NCI-H146 (cell line): ENCODE measurements at regions not wholly inside any gene's neighbourhood (a gene's known extent, or its start where the extent isn't known, plus 50 kb on each side); places are given as distances from the start of the nearest gene placed in this dataset.
"Not testable (repeated sequence)": the region's sequence is repeated elsewhere in the genome, so short reads cannot be mapped to it uniquely, and the experiment has no call there.

ENCODE experiments used
- DNase-seq: peaks from one replicate; lab custom pipeline; 2025; lab: John Stamatoyannopoulos, UW

DNA sequence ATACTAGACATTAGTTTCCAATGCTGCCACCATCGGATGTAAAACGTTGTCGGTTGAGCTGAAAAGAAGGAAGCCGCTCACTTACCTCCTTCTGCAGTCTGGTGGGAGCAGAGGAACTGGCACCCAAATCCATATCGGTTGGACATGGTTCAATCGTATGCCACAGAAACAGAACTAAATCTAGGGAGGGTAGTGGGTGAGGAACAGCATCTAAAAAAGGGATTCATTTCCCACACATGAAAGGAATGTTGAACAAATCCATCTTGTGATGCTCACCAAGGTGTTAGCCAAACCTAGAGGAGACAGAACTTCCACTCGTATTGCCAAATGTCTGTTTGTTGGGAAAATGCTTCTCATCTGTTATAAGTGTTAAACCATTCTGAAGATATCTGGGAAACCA is 532.7 kb downstream of the NLGN4X start:
- DNase-seq = no peak

DNA sequence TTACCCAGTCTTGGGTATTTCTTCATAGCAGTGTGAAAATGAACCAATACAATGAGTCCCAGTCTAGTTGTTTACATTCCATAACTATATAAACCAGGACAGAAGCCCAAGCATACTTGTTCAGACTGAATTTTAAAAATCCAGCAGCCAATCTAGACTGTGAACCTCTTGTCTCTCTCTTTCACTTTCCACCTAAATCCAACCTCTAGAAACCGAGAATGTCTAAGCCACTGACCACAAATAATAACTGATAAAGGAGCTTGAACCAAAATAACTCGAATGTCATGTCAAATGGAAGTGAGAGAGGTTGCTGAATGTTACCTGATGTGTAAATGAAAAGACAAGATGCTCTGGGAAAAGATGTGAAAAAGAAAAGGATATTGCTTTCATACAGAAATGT is 544.7 kb downstream of the NLGN4X start:
- no peak for DNase-seq

DNA sequence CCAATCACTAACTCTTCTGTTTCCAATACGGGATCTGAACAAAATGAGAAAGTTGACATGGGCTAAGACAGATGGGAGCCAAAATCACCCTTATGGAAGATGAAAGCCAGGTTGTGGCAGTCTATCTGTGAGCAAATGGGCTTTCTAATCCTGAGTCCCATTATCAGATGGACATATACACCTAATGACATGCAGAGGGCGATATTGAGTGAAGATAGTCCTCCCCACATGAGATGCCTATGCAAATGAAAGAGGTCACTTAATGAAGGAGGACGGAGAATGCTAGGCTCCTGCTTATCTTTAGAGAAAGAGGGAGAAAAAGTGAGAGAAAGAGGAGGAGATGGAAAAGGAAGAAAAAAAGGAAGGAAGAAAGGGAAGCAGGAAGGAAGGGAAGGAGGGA is 547.5 kb downstream of the NLGN4X start:
- no peak for DNase-seq

DNA sequence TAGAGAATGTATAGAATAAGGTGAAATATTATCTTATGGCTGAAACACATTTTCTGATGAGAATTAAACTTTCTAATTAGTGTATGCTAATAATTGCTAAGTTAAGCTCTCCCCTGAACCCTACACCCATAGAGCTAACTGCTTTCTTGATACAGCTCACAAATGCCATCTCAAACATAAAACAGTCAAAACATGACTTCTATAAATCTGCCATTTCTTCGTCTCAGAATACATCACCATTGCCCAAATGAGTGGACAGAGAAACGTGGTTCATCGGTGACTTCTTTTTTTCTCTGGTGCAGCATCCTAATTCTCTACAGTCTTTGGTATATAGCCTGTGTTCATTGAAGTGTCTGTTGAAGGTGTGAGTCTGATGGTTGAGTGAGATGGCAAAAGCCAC is 554.6 kb downstream of the NLGN4X start:
- DNase-seq = no peak

DNA sequence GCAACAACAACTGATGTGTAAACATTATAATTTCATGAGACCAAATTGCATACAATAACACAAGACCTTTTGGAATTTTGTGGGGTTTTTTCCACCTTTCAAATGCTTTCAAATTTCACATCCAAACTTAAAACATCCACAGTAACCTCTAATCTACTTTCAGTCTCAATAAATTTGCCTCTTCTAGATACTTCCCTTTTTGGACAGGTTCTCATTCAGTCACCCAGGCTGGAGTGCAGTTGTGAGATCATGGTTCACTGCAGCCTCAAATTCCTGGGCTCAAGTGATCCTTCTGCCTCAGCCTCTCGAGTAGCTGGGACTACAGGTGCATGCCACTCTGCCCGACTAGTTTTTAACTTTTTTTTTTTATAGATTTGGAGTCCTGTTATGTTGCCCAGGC is 556.6 kb downstream of the NLGN4X start:
- no peak for DNase-seq

DNA sequence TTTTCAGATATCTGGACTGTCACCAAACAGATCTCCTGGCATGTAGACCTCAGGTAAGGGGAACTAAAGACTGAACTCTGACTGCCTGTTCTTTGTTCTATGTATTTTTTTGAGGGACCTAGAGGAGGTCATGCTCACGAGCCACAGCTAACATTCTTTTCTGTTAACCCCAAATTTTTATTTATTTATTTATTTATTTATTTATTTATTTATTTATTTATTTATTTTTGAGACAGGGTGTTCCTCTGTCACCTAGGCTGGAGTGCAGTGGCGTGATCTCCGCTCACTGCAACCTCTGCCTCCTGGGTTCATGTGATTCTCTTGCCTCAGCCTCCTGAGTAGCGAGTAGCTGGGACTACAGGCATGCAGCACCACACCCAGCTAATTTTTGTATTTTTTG is 562.0 kb downstream of the NLGN4X start:
- not testable (repeated sequence) for DNase-seq

DNA sequence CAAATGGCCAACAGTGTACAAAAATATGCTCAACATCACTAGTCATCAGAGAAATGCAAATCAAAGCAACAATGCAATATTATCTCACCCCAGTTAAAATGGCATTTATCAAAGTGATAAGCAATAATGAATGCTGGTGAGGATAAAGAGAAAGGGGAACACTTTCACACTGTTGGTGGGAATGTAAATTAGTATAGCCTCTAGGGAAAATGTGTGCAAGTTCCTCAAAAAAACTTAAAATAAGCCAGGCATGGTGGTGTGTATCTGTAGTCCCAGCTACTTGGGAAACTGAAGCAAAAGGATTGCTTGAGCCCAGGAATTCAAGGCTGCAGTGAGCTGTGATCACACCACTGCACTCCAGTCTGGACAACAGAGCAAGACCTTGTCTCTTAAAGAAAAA is 572.1 kb downstream of the NLGN4X start:
- DNase-seq = no peak

DNA sequence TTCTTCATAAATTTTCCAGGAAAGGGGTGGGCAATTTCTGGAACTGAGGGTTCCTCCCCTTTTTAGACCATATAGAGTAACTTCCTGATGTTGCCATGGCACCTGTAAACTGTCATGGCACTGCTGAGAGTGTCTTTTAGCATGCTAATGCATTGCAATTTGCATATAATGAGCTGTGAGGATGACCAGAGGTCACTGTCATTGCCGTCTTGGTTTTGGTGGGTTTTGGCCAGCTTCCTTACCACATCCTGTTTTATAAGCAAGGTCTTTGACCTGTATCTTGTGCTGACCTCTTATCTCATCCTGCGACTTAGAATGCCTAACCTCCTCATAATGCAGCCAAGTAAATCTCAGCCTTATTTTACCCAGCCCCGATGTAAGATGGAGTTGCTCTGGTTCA is 577.8 kb downstream of the NLGN4X start:
- DNase-seq = no peak

DNA sequence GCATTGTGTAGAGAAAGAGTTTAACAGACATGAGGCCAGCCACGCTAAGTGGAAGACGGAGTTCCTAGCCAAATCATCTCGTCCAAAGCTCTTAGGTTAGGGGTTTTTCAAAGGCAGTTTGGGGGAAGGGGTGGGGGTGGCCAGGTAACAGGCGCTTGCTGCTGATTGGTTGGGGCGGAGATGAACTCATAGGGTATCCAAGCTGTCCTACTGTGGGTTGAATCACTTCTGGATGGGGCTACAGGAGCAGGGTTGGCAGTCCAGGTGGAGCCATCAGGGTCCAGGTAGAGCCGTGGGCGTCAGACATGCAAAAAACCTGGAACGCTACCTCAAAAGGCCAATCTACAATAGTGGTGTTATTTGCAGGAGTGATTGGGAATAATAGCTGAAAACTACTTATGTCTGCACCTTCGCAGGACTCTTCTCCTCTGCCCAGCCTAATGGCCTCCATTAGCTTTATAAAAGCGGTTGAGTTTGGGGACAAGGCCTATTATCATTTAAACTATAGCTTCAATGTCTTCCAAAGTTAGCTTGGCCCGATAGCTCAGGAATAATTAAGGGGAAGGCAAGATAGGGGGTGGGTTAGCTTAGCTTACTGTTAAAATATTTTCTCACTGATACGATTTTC is 579.6 kb downstream of the NLGN4X start:
- no peak for DNase-seq

DNA sequence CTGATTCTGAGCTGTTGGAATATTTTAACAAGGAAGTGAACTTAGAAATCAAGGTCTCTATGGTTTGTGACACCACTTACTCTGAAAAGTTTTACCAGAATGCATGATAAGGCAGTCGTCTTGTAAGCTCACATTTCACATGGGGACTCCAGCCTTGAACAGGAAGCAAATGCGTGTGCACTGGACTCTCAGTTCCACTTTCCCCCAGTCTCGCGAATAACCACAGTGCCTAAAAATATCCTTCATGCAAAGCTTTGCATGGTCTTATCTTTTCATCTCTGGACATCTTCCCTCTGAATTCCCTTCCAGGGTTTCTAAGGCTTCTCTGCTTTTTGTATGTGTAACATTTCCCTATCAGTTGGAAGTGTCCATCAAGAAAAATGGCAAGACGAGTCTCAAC is 581.8 kb downstream of the NLGN4X start:
- DNase-seq = peak; percentile 10

DNA sequence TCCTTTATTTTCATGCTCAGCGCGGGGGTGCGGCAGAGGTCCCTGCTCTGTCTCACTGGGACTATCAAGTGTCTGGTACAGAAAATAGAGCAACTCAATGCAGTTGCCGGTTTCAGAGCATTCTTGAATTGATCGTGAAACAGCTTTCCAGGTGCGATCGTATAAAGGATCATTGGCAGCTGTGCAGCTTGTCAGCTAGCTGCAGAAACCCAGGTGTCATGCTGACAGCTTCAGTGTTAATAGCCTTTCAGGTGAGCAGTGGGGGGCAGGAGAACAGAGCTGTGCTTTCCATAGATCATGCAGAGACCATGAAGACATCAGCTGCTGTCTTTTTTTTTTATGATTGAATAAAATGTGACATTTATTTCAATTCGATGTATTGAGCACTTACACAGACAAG is 583.9 kb downstream of the NLGN4X start:
- peak; percentile 93 for DNase-seq

DNA sequence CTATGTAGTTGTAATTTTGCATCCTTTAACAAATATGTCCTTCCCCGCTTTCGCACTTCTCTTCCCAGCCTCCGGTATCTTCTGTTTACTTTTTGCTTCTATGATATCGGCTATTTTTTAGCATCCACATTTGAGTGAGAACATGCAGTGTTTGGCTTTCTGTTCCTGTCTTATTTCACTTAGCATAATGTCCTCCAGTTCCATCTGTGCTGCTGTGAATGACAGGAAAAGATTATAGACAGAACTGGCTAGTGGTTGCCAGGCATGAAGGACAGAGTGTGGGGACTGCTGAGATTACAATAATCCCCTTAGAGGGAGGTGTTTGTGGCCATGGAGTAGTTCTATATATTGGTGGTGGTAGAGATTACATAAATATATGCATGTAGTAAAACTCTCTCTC is 588.6 kb downstream of the NLGN4X start:
- no peak for DNase-seq

DNA sequence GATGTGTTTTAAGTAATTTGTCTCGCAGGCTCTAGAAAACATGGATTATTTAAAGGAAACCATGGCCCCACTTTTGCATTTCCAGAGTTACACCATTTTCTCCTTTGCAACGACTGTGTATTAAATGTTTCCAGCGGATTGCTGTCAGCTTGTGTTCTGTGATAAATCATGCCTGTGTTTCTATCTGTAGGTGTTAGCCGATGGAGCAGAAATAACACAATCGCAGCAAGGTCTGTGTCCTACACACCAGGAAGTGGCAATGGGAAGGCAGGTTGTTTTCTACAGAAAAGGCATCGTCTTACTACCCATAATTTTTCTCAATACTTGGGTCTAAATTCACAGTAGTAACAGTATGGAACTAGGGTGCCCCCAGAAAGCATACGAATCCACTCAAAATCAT is 590.1 kb downstream of the NLGN4X start:
- DNase-seq = no peak

DNA sequence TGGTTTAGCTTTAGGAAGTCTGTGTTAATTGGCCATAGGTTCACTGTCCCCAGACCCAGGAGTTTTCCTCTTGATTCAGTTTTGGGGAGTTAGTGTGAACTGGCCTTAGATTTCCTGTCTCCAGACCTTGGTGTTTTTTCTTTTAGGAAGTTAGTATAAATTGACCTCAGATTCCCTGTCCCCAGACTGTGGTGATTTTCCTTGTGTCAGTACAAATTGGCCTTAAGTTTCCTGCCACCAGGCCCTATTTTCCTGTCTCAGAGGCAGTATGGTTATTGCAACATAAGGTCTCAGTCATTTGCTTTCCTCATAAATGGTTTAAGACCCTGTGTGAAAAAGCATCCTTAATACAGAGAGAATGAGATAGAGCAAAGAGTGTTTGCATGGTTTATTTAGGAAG is 595.8 kb downstream of the NLGN4X start:
- no peak for DNase-seq

DNA sequence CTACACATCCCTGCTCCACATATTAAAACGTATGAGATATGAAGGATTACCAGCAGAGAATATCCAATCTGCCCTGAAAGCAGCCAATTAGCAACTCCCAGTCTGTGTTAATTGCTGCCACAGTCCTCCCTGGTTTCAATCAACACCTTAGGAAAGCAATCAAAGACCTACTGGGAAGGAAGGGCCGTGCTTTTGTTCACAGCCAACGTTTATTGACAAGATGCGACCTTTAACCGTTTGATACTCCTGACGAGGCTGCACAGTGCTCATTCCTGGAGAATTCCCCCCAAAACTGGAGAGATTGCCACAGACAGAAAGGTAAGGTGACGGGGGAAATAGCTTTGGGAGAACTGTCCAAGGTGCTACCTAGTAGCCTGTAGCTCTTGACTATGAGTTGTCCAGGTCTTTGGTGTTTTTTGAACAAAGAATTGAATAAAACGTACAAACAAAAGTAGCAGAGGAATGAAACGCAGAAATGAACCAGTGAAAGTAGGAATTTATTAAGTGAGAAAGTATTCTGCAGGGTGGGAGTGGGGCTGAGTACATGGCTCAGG is 596.5 kb downstream of the NLGN4X start:
- peak; percentile 24 for DNase-seq

DNA sequence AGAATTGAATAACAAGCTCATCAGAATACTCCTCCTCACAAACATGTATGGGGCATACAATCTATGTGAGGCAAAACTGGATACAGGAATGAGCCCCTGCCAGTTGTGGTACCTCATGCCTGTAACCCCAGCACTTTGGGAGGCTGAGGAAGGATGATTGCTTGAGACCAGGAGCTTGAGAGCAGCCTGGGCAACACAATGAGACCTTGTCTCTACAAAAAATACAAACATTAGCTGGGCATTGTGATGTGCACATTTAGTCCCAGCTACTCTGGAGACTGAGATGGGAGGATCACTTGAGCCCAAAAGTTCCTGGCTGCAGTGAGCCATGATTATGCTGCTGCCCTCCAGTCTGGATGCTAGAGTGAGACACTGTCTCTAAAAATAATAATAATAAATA is 611.0 kb downstream of the NLGN4X start:
- no peak for DNase-seq

DNA sequence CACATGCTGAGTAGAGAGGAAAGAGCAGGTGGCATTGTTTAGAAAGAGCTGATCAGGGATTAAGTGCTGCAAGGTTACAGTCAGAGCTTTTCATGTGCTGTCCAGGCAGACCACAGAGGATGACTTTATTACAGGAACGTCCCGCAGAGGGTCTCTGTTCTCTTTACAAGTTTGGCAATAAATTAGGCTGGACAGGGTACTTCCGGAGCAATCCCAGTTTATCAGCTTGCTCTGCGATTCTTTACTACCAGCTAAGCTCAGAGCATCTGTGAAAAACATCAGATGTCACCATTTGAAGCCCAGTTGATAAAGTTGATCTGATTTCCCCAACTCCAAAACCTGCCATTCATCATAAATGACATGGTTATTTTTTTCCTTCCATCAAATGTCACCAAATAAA is 633.1 kb downstream of the NLGN4X start:
- peak; percentile 37 for DNase-seq

DNA sequence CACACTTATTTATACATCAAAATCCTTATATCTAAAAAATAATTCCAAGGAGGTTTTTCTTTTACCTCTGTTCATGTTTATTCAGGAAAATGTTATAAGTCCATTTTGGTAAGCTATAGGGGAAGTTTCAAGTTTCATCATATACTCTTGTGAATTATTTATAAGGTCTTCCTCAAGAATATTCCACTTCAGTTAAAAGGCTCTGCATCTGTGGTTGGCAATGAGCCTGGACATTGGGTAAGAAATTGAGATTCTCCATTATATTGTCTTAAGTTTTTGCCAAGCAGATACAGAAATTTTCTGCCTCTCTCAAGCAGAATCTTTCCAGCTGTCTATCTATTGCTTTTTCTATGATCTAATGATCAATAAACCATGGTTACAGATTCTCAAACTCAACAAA is 641.9 kb downstream of the NLGN4X start:
- no peak for DNase-seq

DNA sequence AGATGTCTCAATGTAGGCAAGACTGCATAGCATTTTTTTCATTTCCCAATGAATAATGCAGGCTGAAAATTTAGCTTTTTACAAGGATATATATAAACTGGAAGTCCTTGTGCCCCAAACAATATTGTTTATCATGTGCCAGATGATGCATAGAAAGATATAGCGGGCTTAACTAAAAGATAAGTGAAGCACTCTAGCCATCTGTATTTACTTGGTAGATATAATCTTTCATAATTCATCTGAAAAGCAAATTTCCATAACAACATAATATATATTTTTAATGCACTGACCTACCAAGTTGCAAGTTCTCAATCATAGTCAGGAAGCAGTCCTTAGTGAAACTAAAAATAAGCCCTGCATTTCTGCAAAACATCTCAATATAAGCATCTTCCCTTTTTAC is 653.3 kb downstream of the NLGN4X start:
- no peak for DNase-seq

DNA sequence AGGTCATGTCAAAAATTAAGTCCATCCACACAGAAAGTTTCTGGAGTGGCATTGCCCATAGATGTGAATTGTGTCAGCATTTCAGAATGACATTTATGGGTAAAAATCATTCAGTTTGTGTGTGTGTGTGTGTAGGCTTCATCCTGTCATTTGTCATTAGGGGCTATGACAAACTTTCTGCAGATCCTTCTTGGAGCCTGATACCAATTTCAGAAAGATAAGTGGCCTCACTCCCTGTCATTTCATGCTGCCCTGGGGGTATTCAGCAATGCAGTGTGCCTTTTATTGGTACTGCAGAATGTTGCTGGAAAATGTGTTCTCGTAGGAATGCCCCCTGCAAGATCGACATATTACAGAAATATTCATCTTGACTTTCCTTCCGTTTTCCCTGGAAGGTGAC is 659.7 kb downstream of the NLGN4X start:
- DNase-seq = no peak

DNA sequence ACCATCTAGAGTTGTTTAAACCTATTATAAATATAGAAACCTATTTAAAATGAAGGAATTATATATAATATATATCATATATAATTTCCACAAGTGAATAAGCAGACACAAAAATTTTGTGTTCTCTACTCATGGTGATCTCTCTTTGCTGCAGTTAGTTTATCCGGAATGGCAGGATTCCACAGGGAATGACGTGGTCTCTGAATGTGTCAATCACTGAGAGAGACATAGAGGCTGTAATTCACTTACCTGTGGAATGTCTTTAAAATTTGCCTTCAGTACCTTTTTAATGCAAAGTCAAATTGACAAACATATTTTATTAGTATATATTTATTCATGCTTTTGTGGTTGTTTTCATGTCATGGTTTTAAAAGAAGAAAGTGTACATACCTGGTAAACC is 669.3 kb downstream of the NLGN4X start:
- DNase-seq = no peak

DNA sequence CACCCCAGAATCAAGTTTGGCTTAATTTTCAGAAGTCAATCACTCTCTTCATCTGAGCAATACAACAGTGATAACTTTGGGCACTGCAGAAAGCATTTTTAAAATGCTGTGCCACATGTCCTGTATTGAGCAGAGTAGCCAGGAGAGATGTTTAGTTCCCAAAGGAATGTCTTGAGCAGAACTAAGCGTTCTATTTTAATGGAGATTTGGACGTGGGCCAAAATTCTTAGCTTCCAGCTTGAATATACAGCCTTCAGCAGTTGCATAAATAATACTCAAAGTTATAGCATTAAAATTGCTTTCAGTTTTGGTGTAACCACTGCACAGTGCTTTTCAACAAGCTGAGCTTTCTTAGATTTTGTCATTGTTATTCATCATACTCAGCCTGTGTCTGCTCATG is 679.2 kb downstream of the NLGN4X start:
- DNase-seq = no peak

DNA sequence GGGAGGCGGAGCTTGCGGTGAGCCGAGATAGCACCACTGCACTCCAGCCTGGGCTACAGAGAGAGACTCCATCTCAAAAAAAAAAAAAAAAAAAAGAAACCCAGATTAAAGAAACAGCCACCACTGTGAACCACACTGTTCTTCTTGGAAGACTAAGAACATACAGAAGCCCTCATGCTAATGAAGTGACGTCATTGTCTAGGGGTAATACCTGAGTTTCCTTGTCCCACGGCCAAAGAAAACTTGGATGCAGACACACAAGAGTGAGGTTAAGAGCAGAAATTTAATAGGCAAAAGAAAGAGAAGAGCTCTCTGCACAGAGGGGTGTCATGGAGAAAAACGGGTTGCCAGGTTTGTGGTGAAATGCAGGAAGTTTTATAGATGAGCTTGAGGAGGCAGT is 691.6 kb downstream of the NLGN4X start:
- DNase-seq = no peak

DNA sequence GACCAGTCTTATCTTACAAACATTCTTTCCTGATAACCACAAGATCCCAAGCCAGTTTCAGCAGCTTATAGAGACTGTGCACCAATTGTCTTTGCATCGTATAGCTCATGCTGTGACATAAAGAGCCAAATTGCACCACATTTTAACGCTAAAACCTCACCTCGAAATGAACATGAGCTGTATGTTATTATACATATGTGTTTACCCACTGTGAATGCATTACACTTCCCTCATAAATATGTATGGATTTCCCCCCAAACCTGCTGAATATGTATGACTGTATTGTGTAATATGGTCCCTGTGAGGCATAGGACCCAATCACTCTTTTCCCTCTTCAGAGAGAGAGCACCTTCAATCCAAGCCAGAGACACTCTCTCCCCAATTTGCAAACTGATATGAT is 692.4 kb downstream of the NLGN4X start:
- DNase-seq = no peak

DNA sequence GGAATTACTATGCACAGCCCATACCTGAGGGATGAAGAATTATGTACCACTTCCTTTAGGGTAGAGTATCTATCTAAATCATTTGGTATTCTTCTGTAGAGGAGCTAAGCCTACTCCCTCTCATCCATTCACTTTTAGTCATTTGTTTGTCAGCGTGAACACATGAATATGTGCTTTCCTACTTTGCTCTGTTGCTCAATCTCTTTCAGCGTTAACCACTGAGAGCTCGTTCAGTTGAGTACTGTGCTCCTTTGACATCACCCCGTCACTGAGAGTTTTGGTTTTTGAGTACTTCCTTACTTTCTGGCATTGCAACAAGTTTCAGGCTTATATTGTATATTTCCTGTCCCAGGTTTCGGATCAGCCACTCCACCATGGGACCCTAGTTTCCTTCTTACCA is 700.6 kb downstream of the NLGN4X start:
- no peak for DNase-seq
